Cardiac fibroblast (primary cell): ENCODE measurements at regions not wholly inside any gene's neighbourhood (a gene's known extent, or its start where the extent isn't known, plus 50 kb on each side); places are given as distances from the start of the nearest gene placed in this dataset.

Source experiments
- DNase-seq, 2 donors: peaks; one replicate each; pipeline versions ENCODE4 v3.0.0 to v3.0.0-alpha.2; 2010; ENCODE audit warnings: low read depth in 2 of 2
- H3K4me3 ChIP-seq, 2 donors: replicated peaks in 1 of 2; 1 replicate in 1 of 2; 2 replicates in 1 of 2; pipeline ENCODE4 v1.5.1; 2011; ENCODE audit warnings: low read depth in 2 of 2, low read length in 2 of 2, mild to moderate bottlenecking in 2 of 2, moderate library complexity in 1 of 2
- CTCF ChIP-seq: IDR thresholded peaks from one replicate; pipeline ENCODE4 v1.5.1; 2011; ENCODE audit warnings: low read depth, mild to moderate bottlenecking, low read length, inconsistent platforms

DNA sequence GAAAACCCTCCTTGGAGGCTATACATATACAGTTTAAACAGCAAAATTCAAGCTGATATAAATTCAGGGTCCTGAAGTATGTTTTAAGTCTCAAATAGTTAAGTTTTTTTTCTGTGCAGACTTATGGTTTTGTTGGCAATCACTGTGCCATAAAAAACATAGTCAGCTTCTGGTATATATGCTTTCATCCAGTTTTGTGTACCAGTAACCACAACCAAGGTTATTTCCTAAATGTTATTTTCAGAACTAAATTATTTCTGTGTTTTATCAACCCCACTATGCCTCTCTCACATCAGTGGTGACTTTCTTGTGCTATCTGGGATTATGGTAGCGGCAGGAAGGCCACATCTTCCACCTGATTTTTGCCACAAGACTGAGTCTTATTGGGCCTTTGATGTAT lies 107.7 kb upstream of the SMARCA2 start:
- H3K4me3 ChIP-seq = no peak overlapping the region
- DNase-seq = no peak
- no peak for TF ChIP-seq CTCF

DNA sequence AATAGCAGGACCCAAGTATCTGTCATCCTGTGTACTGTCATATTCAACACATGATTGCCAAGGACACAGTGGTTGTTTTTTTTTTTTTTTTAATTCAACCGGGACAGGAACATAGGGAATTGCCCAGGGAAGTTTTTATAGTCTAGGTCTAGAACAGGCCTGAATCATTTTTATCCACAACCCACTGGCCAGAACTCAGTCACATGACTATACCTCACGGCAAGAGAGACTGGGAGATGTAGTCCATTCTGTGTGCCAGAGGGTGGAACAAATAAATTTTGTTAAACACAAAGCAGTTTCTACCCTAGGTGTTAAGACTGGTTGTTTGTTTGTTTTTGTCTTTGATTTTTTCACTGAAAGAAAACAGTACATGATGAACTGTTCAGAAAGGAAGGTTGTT lies 105.8 kb upstream of the SMARCA2 start:
- DNase-seq = no peak

DNA sequence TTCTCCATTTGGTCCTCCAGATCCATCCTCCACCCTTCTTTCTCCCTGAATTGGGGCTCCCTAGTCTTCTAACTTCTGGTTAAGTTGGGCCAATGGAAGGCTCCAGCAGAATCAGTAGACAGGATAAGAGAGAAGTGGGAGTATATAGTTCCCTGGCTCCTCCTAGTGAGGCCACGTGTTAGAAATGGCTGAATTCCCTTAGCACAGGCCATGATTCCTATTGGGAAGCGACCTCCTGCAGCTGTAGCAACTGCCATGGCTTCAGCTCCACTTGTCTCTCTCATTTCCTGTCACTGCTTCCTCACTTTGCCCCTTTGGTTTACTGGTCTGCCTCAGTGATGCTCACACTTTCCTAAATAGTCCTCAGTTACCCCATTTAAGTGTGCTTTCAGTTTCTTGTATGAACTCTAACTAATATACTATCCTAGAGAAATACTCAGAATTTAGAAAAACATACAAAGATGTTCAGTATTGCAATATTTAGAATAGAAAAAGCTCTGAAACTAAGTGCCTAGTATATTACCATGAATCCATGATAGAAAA lies 104.8 kb upstream of the SMARCA2 start:
- H3K4me3 ChIP-seq = no peak overlapping the region
- DNase-seq = no peak
- TF ChIP-seq CTCF = no peak

More for the DNA sequence above, 105.8 kb upstream of the SMARCA2 start:
- no peak for TF ChIP-seq CTCF
- H3K4me3 ChIP-seq = no peak overlapping the region

DNA sequence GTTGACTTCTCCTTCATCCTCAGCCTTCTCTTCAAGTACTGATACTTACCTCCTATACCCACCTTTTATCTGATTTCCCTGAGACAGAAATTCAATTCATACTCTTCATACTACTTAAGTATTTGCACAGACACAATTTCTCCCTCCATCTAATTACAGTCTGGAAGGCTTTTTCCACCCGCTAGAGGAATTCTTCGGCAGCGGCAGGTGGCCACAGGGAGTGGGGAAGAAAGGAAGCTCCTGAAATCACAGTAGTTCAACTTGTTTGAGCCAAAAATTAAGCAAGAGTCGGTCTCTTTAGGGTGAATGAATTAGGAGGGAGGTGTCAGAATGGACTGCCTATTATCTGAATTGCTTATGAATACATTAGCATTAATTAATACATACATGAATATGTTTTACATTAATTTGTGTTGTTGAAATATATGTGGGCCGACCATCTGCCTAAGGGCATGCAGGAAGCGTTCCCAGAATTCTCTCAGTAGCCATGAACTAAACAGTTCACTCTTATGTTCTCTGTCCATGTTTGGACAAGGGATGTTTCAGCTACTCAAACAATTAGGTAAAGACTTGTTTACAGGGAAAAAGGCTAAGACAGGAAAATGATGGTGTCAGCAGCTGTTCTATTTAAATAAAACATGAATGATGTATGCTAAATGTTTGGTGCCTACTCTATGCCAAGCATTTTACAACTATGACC lies 101.4 kb upstream of the SMARCA2 start:
- H3K4me3 ChIP-seq = no peak overlapping the region
- TF ChIP-seq CTCF = no peak
- no peak for DNase-seq

DNA sequence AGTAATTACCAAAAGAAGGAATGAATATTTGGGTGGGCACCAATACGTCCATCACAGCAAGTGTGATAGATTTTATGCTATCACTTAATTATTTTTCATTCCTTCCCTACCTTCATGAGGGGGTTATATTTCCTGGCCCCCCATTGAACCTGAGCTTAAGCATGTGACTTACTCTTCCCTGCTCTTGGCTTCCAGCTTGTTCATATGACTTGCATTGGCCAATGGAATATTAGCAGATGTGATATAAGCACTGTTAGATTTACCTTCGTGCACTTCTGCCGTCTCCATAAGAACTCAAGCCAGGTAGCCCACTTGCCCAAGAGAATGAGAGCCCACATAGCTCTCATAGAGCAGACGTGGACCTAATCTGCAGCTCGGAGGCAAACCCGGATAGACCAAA lies 99.1 kb upstream of the SMARCA2 start:
- DNase-seq = no peak
- TF ChIP-seq CTCF = no peak
- H3K4me3 ChIP-seq = peak overlapping the region in 1 of 2 donors; percentile 10

GRCh38 chr9:1916655-1917054 lies 98.5 kb upstream of the SMARCA2 start:
- no peak for TF ChIP-seq CTCF
- DNase-seq = no peak
- H3K4me3 ChIP-seq = no peak overlapping the region

- DNase-seq = no peak
- TF ChIP-seq CTCF = no peak
- H3K4me3 ChIP-seq = no peak overlapping the region
These were observed 97.7 kb upstream of the SMARCA2 start for GRCh38 chr9:1917396-1917935.
